GM18951 (cell line): ENCODE measurements at regions not wholly inside any gene's neighbourhood (a gene's known extent, or its start where the extent isn't known, plus 50 kb on each side); places are given as distances from the start of the nearest gene placed in this dataset.
"Not testable (repeated sequence)": the region's sequence is repeated elsewhere in the genome, so short reads cannot be mapped to it uniquely, and the experiment has no call there.

Source experiments
- POLR2A ChIP-seq: IDR thresholded peaks from 4 replicates; pipeline ENCODE4 v1.6.1; 2011; ENCODE audit warnings: mild to moderate bottlenecking; ENCODE audit not compliant: insufficient read length, insufficient read depth; ENCODE audit errors: extremely low read depth
- in situ Hi-C: fragments of 300-500 bp; cut with MboI; formaldehyde crosslinking; loops from one replicate; pipeline ENCODE4 v1.12.0; 2022; ENCODE audit warnings: low sequenced_read_pairs, mixed read lengths, inconsistent platforms; ENCODE audit not compliant: unreplicated experiment

DNA sequence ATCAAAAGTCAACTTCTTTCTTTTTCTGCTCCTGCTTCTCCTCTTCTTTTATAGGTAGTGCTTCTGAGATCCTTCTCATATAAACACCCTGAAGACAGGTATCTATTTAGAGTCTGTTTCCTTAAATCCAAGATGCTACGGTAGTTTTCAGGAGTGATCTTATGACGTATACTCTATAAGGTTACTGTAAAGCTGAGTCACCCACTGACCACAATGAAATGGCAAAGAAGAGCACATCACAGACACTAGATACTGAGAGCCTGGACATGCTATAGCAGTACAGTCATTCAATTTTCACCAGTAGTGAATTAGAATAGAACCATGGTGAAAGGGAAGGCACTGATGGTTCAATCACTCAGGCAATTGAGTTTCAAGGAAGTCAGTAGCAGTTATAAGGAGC, 412.5 kb downstream of the ADAM29 start:
- TF ChIP-seq POLR2A, result no peak
- in situ Hi-C loops, result no loop called here

GRCh38 chr4:175335331-175335730, 417.2 kb downstream of the ADAM29 start:
- in situ Hi-C loops, result no loop called here

GRCh38 chr4:175336570-175336969, 418.4 kb downstream of the ADAM29 start:
- in situ Hi-C loops, result not testable (repeated sequence)

More at GRCh38 chr4:175335331-175335730, 417.2 kb downstream of the ADAM29 start:
- no peak for TF ChIP-seq POLR2A

DNA sequence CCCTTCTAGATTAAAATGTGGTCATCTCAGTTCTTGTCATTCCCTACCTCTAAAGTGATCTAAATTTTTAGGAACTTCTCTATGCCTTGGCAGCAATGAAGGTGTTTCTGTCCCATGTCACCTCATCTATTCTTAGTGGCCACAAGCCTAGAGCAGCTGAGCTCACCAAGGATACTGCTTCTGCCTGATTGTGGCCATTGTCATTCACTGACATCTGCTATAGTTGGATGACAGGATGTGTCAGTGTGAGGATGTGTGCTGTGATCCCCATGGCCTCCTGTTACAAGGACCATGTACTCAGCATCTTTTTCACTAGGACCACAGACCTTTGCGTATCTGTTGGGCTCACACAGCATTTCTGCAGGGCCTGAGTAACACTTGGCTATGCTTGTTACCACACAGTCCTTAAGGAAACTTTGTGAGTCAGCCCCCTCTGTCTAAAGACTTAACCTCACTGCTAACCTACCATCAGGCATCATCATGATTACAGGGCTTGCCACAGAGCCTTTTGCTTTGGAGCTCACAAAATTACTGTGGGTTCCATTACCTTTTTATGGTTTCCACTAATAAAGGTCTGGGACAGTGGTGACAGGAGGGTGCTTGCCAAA, 421.0 kb downstream of the ADAM29 start:
- in situ Hi-C loops, result no loop called here
- no peak for TF ChIP-seq POLR2A

DNA sequence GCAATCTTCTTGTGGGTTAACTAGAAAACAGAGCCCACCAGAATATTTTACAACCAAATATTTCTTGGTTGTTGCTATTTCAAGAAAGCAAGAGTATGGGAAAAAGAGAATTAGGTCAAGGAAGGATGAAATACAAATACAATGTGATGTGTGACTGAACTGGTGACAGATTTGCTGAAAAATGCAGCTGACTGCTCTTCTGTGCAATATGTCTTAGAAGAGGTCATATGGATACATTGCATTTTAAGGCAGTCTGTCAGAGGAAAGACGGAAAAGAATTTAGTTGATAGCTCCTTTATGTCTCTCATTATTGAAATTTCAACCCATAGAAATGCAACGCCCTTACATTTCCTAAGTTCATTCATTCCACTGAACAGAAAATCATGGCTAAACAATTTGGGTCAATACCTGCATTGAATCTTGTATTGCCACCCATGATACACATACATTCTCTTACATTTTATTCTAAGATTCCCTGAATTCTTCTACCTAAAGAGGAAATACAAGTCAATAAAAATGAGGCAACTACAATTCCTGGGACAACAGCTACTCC, 423.1 kb downstream of the ADAM29 start:
- in situ Hi-C loops, result no loop called here
- TF ChIP-seq POLR2A, result no peak

- TF ChIP-seq POLR2A, result no peak
- in situ Hi-C loops, result no loop called here
Measured at GRCh38 chr4:175346376-175346775, 428.2 kb downstream of the ADAM29 start.

DNA sequence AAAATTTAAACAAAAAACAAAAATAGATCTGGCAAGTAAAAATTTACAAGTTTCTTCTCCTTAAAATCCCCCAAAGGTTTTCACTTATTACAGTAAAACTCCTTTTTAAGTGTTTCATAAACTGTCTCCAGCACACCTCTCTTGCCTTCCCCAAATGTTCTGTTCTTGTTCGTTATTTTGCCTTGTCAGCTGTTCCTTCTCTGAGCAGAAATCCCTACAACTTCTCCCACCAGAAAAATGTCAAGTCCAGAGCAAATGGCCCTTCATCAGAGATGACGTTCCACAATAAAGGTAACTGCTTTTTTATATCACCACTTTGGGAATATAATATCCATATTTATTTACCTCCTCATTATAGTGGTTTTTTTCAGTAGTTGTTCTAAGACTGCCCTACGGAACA, 432.1 kb downstream of the ADAM29 start:
- in situ Hi-C loops, result no loop called here
- TF ChIP-seq POLR2A, result no peak

GRCh38 chr4:175351473-175351872, 433.3 kb downstream of the ADAM29 start:
- TF ChIP-seq POLR2A, result no peak
- in situ Hi-C loops, result no loop called here

GRCh38 chr4:175369087-175369486, 443.0 kb downstream of the GPM6A start:
- in situ Hi-C loops, result no loop called here
- TF ChIP-seq POLR2A, result no peak

GRCh38 chr4:175371091-175371490, 441.0 kb downstream of the GPM6A start:
- no peak for TF ChIP-seq POLR2A
- in situ Hi-C loops, result no loop called here

DNA sequence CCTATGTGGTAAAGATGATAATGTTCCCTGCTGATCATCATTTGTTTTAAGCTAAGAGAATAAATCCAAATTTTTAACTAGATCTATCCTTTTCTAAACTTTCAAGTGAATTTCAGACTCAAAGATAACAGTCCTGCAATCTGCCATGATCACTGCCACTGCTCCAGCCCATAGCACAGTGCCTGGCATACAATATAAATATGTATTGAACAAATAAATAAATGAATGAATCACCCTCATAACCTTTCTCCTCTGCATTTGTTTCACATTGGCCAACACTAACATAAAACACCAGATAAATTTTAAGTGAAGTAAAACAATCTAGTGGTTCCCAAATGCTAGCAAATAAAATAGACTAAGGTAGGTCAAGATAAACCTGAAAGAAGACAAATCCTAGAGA, 439.0 kb downstream of the GPM6A start:
- in situ Hi-C loops, result no loop called here
- no peak for TF ChIP-seq POLR2A

DNA sequence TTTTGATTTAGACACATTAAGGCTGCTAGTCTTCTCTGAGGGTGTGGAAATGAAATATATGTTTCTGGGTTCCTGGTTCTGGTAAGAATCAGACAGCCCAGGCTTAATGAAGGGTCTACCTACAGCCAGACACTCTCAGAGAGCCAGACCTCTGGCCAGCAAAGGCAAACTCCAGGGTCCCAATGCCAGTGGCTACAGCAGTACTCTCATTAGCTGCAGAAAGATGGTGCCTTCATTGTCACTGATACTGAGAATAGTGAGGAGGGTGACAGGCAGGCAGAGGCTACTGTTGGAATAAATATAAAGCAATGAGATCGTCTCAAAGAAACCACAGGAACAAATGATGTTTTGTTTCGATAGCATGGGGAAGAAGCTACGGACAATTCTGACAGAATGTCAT, 437.6 kb downstream of the GPM6A start:
- in situ Hi-C loops, result no loop called here
- TF ChIP-seq POLR2A, result no peak

- no peak for TF ChIP-seq POLR2A
- in situ Hi-C loops, result no loop called here
Measured at GRCh38 chr4:175376287-175376977, 435.6 kb downstream of the GPM6A start.

- in situ Hi-C loops, result no loop called here
- no peak for TF ChIP-seq POLR2A
Measured at GRCh38 chr4:175377203-175377602, 434.9 kb downstream of the GPM6A start.
